ENCODE measurements at regions not wholly inside any gene's neighbourhood (a gene's known extent, or its start where the extent isn't known, plus 50 kb on each side); places are given as distances from the start of the nearest gene placed in this dataset.

- no peak for DNase-seq
These were observed 820.7 kb upstream of the HS6ST1 start for GRCh38 chr2:129139380-129139779.

GRCh38 chr2:129142465-129142864 lies 823.8 kb upstream of the HS6ST1 start:
- no peak for DNase-seq

GRCh38 chr2:129144082-129144791 lies 825.6 kb upstream of the HS6ST1 start:
- DNase-seq = no peak

- DNase-seq = no peak
These were observed 827.0 kb upstream of the RAB6C start for GRCh38 chr2:129152514-129152913.

GRCh38 chr2:129160879-129161278 lies 818.6 kb upstream of the RAB6C start:
- DNase-seq = no peak

- DNase-seq = no peak
These were observed 815.1 kb upstream of the RAB6C start for GRCh38 chr2:129164220-129164949.

GRCh38 chr2:129165006-129165405 lies 814.5 kb upstream of the RAB6C start:
- no peak for DNase-seq

- no peak for DNase-seq
These were observed 812.0 kb upstream of the RAB6C start for GRCh38 chr2:129167456-129167855.

- no peak for DNase-seq
These were observed 808.9 kb upstream of the RAB6C start for GRCh38 chr2:129170570-129170969.

GRCh38 chr2:129174143-129174542 lies 805.3 kb upstream of the RAB6C start:
- no peak for DNase-seq

GRCh38 chr2:129175051-129175450 lies 804.4 kb upstream of the RAB6C start:
- no peak for DNase-seq

- DNase-seq = no peak
These were observed 803.1 kb upstream of the RAB6C start for GRCh38 chr2:129176375-129176774.

GRCh38 chr2:129178356-129178755 lies 801.1 kb upstream of the RAB6C start:
- no peak for DNase-seq

- no peak for DNase-seq
These were observed 800.3 kb upstream of the RAB6C start for GRCh38 chr2:129179199-129179598.

GRCh38 chr2:129180124-129180716 lies 799.2 kb upstream of the RAB6C start:
- no peak for DNase-seq

GRCh38 chr2:129181433-129181832 lies 798.0 kb upstream of the RAB6C start:
- DNase-seq = no peak

GRCh38 chr2:129181963-129182362 lies 797.5 kb upstream of the RAB6C start:
- no peak for DNase-seq

- DNase-seq = no peak
These were observed 792.1 kb upstream of the RAB6C start for GRCh38 chr2:129187343-129187742.

- no peak for DNase-seq
These were observed 791.0 kb upstream of the RAB6C start for GRCh38 chr2:129188451-129188850.

GRCh38 chr2:129189617-129190319 lies 789.7 kb upstream of the RAB6C start:
- no peak for DNase-seq

- no peak for DNase-seq
These were observed 789.0 kb upstream of the RAB6C start for GRCh38 chr2:129190494-129190893.

GRCh38 chr2:129191530-129191929 lies 787.9 kb upstream of the RAB6C start:
- no peak for DNase-seq

- no peak for DNase-seq
These were observed 787.3 kb upstream of the RAB6C start for GRCh38 chr2:129192117-129192516.

- no peak for DNase-seq
These were observed 786.6 kb upstream of the RAB6C start for GRCh38 chr2:129192841-129193253.

All from stimulated activated CD4-positive, alpha-beta T cell treated with anti-CD3 and anti-CD28 coated beads, Interleukin-15, amount 100 ng/mL, for 24 hours (primary cell).